ENCODE measurements at regions not wholly inside any gene's neighbourhood (a gene's known extent, or its start where the extent isn't known, plus 50 kb on each side); places are given as distances from the start of the nearest gene placed in this dataset.

DNA sequence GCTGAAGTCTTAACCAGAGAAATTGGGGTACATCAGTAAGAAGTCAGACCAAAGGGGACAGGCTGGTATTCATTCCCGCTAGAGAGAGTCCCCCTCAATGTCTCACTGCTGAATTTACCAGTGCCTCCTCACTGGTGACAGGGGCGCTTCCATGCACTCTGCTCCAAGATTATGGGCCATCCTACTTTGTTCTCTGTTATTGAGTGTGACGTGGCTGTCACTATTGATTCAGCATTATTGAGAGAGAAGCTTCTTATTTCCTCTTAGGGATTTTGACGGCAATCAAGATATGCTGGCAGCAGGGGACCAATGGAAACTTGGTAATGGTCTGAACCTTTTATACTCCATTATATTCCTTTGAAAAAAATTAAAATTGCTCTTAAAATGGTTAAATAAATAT lies 118.6 kb downstream of the SYF2 start:
- TF ChIP-seq, protein P1, sequence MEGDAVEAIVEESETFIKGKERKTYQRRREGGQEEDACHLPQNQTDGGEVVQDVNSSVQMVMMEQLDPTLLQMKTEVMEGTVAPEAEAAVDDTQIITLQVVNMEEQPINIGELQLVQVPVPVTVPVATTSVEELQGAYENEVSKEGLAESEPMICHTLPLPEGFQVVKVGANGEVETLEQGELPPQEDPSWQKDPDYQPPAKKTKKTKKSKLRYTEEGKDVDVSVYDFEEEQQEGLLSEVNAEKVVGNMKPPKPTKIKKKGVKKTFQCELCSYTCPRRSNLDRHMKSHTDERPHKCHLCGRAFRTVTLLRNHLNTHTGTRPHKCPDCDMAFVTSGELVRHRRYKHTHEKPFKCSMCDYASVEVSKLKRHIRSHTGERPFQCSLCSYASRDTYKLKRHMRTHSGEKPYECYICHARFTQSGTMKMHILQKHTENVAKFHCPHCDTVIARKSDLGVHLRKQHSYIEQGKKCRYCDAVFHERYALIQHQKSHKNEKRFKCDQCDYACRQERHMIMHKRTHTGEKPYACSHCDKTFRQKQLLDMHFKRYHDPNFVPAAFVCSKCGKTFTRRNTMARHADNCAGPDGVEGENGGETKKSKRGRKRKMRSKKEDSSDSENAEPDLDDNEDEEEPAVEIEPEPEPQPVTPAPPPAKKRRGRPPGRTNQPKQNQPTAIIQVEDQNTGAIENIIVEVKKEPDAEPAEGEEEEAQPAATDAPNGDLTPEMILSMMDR (IDR thresholded peaks at IDR 0.05) = no peak
- no peak for TF ChIP-seq POLR2A (IDR thresholded peaks at IDR 0.05)
